ENCODE measurements at regions not wholly inside any gene's neighbourhood (a gene's known extent, or its start where the extent isn't known, plus 50 kb on each side); places are given as distances from the start of the nearest gene placed in this dataset.
"Not testable (repeated sequence)": the region's sequence is repeated elsewhere in the genome, so short reads cannot be mapped to it uniquely, and the experiment has no call there.

GRCh38 chr11:89614428-89614827 is 95.7 kb upstream of the TRIM77 start:
- DNase-seq (ENCODE audit: low read depth), result peak; percentile 53

DNA sequence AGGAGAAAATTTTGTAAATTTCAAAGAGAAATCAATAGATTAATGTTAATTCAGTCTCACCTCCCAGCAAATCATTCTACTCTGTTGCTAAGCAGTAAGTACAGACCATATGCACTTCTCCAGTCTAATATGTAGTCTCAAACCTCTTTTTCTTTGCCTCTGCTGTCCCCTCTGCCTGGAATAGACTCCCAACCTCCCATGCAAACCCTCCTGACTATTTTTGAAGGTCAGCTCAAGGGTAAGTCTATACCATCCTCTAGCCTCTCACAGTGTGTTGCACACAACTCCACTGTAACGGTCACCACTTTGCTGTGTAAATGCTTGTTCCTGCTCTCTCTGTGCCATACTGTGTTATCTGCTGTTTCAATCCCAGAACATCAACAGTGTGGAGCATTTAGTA is 94.5 kb upstream of the TRIM77 start:
- not testable (repeated sequence) for DNase-seq (ENCODE audit: low read depth)

- not testable (repeated sequence) for DNase-seq (ENCODE audit: low read depth)
These were observed 93.9 kb upstream of the TRIM77 start for GRCh38 chr11:89616161-89616560.

DNA sequence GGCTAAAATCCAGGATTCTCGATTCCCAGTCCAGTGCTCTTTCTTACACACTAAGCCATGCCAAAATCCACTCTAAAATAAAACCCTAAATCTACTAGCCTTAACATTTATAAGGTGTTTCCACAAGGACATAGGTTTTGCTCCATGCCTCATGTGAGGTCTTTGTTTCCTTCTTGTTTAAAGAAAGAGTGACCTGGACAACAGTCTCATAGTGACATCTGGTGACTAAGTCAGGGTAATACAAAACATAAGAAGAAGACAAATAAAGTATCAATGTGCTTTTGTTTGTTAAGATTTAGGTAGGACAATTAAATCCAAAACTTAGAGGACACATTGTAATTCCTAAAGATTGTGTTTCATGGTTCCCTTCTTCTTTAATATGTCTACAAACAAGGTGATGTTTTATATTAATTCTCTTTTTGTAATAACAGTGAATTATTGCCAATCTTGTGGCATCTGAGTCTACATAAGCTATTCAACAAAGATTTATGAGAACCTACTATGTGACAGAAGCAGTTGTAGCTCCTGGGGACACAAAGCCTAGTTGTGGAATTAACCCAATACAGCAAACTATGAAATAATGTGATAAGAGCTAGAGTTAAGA is 93.0 kb upstream of the TRIM77 start:
- DNase-seq (ENCODE audit: low read depth), result peak; percentile 32

- DNase-seq (ENCODE audit: low read depth), result not testable (repeated sequence)
These were observed 89.4 kb upstream of the TRIM77 start for GRCh38 chr11:89620721-89621120.

DNA sequence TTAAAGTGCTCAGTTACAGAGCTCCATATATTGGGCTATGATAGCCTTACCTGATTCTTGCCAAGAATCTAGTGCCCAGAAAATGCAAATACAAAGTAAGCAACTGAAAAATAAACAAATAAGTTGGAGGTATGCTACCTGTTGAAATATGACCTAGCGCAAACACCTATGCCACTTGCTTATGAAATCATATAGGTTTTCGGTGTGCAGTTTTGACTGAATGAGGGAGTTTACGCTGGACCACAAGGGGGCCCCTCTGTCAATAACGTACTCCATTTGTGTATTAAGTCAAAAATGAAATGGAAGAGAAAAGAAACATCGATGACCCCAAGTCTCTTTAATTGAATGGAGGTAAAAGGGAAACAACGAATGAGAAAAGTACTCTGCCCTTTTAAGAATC is 84.9 kb upstream of the TRIM77 start:
- no peak for DNase-seq (ENCODE audit: low read depth)

- DNase-seq (ENCODE audit: low read depth), result no peak
These were observed 83.7 kb upstream of the TRIM77 start for GRCh38 chr11:89626366-89626765.

DNA sequence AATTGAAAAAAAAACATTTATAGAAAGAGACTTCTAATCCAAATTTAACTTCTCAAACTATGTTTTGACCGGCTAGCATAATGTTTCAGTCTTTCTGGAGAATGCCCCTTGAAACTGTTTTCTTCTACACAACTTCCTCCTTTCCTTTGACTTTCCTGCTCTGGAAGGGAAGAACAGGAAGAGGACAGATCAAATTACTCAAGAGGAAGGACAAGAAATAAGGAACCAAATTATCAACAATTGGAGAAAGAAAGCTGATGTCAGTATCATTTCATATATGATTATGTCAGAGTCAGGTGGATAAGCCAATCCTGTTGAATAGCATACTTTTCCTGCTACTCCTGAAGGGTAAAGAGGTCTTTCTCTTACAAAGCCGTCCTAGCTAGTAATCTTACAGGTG is 83.2 kb upstream of the TRIM77 start:
- DNase-seq (ENCODE audit: low read depth), result not testable (repeated sequence)

DNA sequence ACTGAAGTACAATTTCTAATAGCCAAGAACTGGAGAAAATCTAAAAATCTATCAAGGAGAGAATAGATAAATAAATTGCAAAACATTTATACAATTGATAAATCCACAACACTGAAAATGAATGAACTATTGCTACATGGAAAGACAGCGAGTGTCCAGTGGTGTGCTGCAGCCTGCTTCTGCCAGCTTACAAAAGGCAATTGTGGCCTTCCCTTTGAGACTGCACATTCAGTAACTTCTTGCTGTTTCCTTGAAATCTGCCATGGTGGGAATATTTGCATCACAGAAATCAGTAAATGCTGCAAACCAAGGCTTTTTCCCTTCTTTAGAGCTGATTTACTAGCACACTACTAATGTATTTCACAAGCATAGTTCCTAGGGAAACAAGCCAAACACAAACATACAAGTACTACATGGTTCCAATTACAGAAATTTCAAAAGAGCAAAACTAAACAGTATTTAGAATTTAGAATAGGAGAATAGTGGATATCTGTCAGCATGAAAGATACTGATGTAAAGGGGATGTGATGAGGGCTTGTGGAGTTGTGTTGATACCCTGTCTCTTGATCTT is 76.9 kb upstream of the TRIM77 start:
- DNase-seq (ENCODE audit: low read depth), result no peak

DNA sequence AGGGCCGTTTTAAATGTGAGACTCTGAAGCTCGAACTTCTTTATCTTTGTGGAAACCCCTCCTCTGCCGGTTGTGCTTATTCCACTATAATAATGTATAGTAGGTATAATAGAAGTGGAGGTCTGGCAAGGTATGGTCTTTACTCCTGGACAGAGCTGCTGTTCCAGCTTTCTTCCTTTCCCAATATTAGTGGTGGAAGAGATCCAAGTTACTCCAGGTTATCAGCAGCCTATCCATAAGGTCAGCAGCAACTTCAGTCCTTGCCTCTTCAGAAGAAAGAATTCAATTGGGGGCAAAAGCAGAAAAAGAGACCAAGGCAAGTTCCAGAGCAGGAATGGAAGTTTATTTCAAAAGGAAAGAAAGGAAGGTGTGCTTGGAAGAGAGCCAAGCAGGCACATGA is 69.3 kb upstream of the TRIM77 start:
- not testable (repeated sequence) for DNase-seq (ENCODE audit: low read depth)

DNA sequence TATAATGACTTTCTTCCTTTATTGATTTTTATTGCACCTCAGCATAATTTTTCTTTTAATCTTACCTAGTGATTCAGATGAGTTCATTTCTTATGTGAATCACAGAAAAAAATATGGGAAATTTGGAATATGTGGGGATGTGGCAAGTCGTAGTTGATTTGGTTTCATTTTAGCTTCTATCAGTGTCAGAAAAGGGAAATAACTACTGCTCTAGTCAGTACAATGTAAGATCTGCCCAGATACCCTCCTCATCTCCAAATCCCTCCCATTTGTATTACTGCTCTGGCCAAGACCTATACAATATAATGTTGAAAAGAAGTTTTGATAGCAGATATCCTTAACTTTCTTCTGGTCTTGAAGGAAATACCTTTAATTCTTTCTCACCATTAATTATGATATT is 61.9 kb upstream of the TRIM77 start:
- not testable (repeated sequence) for DNase-seq (ENCODE audit: low read depth)

DNA sequence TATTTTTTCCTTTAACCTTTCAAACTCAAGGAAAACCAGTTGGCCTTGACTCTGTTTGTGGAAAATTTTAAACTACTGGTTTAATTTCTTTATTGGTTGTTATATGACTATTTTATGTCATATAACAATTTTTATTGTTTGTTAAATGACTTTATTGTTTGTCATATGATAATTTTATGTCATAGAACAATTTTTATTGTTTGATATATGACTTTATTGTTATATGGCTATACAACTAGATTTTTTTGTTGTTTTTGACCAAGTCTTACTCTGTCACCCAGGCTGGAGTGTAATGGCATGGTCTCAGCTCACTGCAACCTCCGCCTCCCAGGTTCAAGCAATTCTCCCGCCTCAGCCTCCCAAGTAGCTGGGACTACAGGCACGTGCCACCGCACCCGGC is 61.1 kb upstream of the TRIM77 start:
- not testable (repeated sequence) for DNase-seq (ENCODE audit: low read depth)

DNA sequence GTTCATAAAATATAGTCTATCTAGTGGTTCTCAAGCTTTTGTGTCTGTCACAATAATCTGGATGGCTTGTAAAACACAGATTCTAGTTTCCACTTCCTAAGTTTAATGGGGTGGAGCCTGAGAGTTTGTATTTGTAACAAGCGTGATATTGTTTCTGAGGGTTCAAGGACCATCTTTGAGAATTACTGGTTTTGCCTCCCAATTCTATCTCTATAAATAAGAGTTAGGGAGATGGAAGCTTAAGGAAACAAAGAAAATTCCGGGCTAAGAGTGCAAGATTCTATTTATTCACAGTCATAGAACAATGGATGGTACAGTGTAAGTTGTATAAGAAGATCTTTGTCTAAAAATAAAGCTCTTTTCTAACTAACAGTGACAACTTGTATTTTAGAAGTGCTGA is 55.4 kb upstream of the TRIM77 start:
- not testable (repeated sequence) for DNase-seq (ENCODE audit: low read depth)

GRCh38 chr11:89658767-89659166 is 51.3 kb upstream of the TRIM77 start:
- DNase-seq (ENCODE audit: low read depth), result not testable (repeated sequence)

- not testable (repeated sequence) for DNase-seq (ENCODE audit: low read depth)
These were observed 50.7 kb upstream of the TRIM77 start for GRCh38 chr11:89659414-89659813.

- DNase-seq (ENCODE audit: low read depth), result peak; percentile 36
These were observed 49.9 kb upstream of the TRIM77 start for GRCh38 chr11:89660234-89660633.

Measured in renal cortical epithelial cell (primary cell).